ENCODE measurements at regions not wholly inside any gene's neighbourhood (a gene's known extent, or its start where the extent isn't known, plus 50 kb on each side); places are given as distances from the start of the nearest gene placed in this dataset.
"Not testable (repeated sequence)": the region's sequence is repeated elsewhere in the genome, so short reads cannot be mapped to it uniquely, and the experiment has no call there.

GRCh38 chr10:109324721-109325120 is 598.6 kb downstream of the XPNPEP1 start:
- H3K4me1 ChIP-seq (ENCODE audit: control insufficient read depth in 1 of 2, low read depth in 2 of 2), result no peaks in the 10 kb centered on the region
- H3K27ac ChIP-seq, result no peak overlapping the region
- no peaks in the 10 kb centered on the region for H3K9me3 ChIP-seq
- TF ChIP-seq CTCF (IDR thresholded peaks at IDR 0.05), result no peak
- H3K27me3 ChIP-seq (replicated peaks; ENCODE audit: insufficient read depth), result no peaks in the 10 kb centered on the region
- no peak overlapping the region for H3K4me3 ChIP-seq
- H3K36me3 ChIP-seq, result no peaks in the 10 kb centered on the region
- DNase-seq (ENCODE audit: low spot score), result no peak
- no peak for ATAC-seq (ENCODE audit: insufficient number of reproducible peaks, low FRiP score, low read depth)

- ATAC-seq (ENCODE audit: insufficient number of reproducible peaks, low FRiP score, low read depth) (no peak), DNase-seq (ENCODE audit: low spot score) (no peak)
- no peak overlapping the region for H3K27ac ChIP-seq
- no peak for TF ChIP-seq CTCF (IDR thresholded peaks at IDR 0.05)
- H3K36me3 ChIP-seq, result no peaks in the 10 kb centered on the region
- no peaks in the 10 kb centered on the region for H3K27me3 ChIP-seq (replicated peaks; ENCODE audit: insufficient read depth)
- no peak overlapping the region for H3K4me3 ChIP-seq
- no peaks in the 10 kb centered on the region for H3K4me1 ChIP-seq (ENCODE audit: control insufficient read depth in 1 of 2, low read depth in 2 of 2)
- no peaks in the 10 kb centered on the region for H3K9me3 ChIP-seq
These were observed 605.5 kb downstream of the XPNPEP1 start for GRCh38 chr10:109317746-109318366.

DNA sequence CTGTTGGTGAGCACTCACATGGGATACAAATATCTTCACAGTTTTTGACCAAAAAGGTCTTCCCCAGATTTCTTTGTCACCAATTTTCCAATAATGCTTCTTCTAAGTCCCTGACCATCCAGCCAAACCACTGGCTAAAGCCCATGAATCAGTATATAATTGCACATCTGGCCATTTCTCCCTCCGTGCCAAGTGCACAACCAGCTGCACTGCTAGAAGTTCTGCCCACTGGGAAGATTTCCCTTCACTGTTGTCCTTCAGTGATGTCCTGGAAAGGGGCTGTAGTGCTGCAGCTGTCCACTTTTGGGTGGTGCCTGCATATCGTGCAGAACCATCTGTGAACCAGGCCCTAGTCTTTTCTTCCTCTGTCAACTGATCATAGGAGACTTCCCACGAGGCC is 609.3 kb downstream of the XPNPEP1 start:
- not testable (repeated sequence) for DNase-seq (ENCODE audit: low spot score); H3K27me3 ChIP-seq (replicated peaks; ENCODE audit: insufficient read depth); H3K4me1 ChIP-seq (ENCODE audit: control insufficient read depth in 1 of 2, low read depth in 2 of 2); ATAC-seq (ENCODE audit: insufficient number of reproducible peaks, low FRiP score, low read depth); H3K4me3 ChIP-seq; H3K36me3 ChIP-seq; H3K27ac ChIP-seq; H3K9me3 ChIP-seq

GRCh38 chr10:109312555-109312954 is 610.8 kb downstream of the XPNPEP1 start:
- not testable (repeated sequence) for H3K27ac ChIP-seq; ATAC-seq (ENCODE audit: insufficient number of reproducible peaks, low FRiP score, low read depth); H3K36me3 ChIP-seq

GRCh38 chr10:109308971-109309370 is 614.3 kb downstream of the XPNPEP1 start:
- no peaks in the 10 kb centered on the region for H3K9me3 ChIP-seq
- H3K27ac ChIP-seq, result no peak overlapping the region
- ATAC-seq (ENCODE audit: insufficient number of reproducible peaks, low FRiP score, low read depth) (no peak), DNase-seq (ENCODE audit: low spot score) (no peak)
- no peak for TF ChIP-seq CTCF (IDR thresholded peaks at IDR 0.05)
- H3K36me3 ChIP-seq, result no peaks in the 10 kb centered on the region
- no peaks in the 10 kb centered on the region for H3K4me1 ChIP-seq (ENCODE audit: control insufficient read depth in 1 of 2, low read depth in 2 of 2)
- H3K27me3 ChIP-seq (replicated peaks; ENCODE audit: insufficient read depth), result no peaks in the 10 kb centered on the region
- no peak overlapping the region for H3K4me3 ChIP-seq

More at GRCh38 chr10:109312555-109312954, 610.8 kb downstream of the XPNPEP1 start:
- H3K4me1 ChIP-seq (ENCODE audit: control insufficient read depth in 1 of 2, low read depth in 2 of 2); H3K4me3 ChIP-seq; H3K9me3 ChIP-seq; H3K27me3 ChIP-seq (replicated peaks; ENCODE audit: insufficient read depth); DNase-seq (ENCODE audit: low spot score): not testable (repeated sequence)

DNA sequence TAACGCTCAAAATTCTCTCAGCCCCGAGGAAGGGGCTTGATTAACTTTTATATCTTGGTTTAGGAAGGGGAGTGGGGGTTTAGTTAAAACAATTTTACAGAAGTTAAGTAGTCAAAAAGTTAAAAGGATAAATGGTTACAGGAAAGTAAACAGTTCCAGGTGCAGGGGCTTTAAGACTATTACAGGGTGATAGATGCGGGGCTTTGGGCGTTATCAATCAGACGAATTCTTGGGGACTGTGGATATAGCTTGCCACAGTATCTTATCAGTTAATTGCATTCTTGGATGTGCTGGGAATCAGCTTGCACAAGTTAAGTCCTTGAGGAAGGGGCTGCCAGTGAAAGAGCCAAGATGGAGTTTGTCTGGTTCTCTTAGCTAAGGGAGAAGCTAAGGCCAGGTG is 616.2 kb downstream of the XPNPEP1 start:
- not testable (repeated sequence) for H3K4me3 ChIP-seq; ATAC-seq (ENCODE audit: insufficient number of reproducible peaks, low FRiP score, low read depth); H3K4me1 ChIP-seq (ENCODE audit: control insufficient read depth in 1 of 2, low read depth in 2 of 2); DNase-seq (ENCODE audit: low spot score); H3K36me3 ChIP-seq; H3K9me3 ChIP-seq; H3K27me3 ChIP-seq (replicated peaks; ENCODE audit: insufficient read depth); H3K27ac ChIP-seq

GRCh38 chr10:109306698-109307097 is 616.6 kb downstream of the XPNPEP1 start:
- H3K36me3 ChIP-seq, result no peaks in the 10 kb centered on the region
- ATAC-seq (ENCODE audit: insufficient number of reproducible peaks, low FRiP score, low read depth), result no peak
- no peak overlapping the region for H3K27ac ChIP-seq
- no peak for DNase-seq (ENCODE audit: low spot score)
- no peak overlapping the region for H3K4me3 ChIP-seq
- no peaks in the 10 kb centered on the region for H3K9me3 ChIP-seq
- no peaks in the 10 kb centered on the region for H3K4me1 ChIP-seq (ENCODE audit: control insufficient read depth in 1 of 2, low read depth in 2 of 2)
- no peaks in the 10 kb centered on the region for H3K27me3 ChIP-seq (replicated peaks; ENCODE audit: insufficient read depth)
- no peak for TF ChIP-seq CTCF (IDR thresholded peaks at IDR 0.05)
